SU-DHL-6 (cell line): ENCODE measurements at regions not wholly inside any gene's neighbourhood (a gene's known extent, or its start where the extent isn't known, plus 50 kb on each side); places are given as distances from the start of the nearest gene placed in this dataset.

Experiments
- H2AFZ ChIP-seq: fragments of 200-600 bp; sonication (generic); 2 replicates; pipeline ENCODE4 v1.6.1; 2014; ENCODE audit warnings: low read depth, mild to moderate bottlenecking, moderate library complexity, mixed read lengths, antibody characterized with exemption, low read length; ENCODE audit not compliant: severe bottlenecking
- H3F3A ChIP-seq: fragments of 200-600 bp; shearing (Covaris generic); 2 replicates; pipeline ENCODE4 v1.6.0; 2016; ENCODE audit warnings: antibody characterized with exemption, mild to moderate bottlenecking; ENCODE audit not compliant: insufficient read depth
- H3K27ac ChIP-seq: fragments of 200-600 bp; sonication (generic); 2 replicates; pipeline ENCODE4 v1.5.1; 2016; ENCODE audit warnings: low read depth, mild to moderate bottlenecking, low read length, moderate library complexity, mixed read lengths
- H3K27me3 ChIP-seq: fragments of 200-600 bp; sonication (generic), shearing (Covaris generic); 2 replicates; pipeline ENCODE4 v1.6.0; 2014; ENCODE audit warnings: mild to moderate bottlenecking, low read length
- H3K36me3 ChIP-seq: fragments of 200-600 bp; sonication (generic); 2 replicates; pipeline ENCODE4 v1.6.1; 2014; ENCODE audit warnings: mild to moderate bottlenecking, low read length, mixed read lengths
- H3K4me2 ChIP-seq: fragments of 300-600, 200-600 bp; shearing (Covaris generic), sonication (generic); 2 replicates; pipeline ENCODE4 v1.6.0; 2014; ENCODE audit warnings: low read length, low read depth, mild to moderate bottlenecking; ENCODE audit not compliant: poor library complexity, severe bottlenecking
- H3K4me3 ChIP-seq: fragments of 200-600 bp; sonication (generic); 2 replicates; pipeline ENCODE4 v1.5.1; 2014; ENCODE audit warnings: antibody characterized with exemption, low read length, mild to moderate bottlenecking, mixed read lengths; ENCODE audit not compliant: insufficient read depth, poor library complexity, severe bottlenecking
- H3K79me2 ChIP-seq: fragments of 200-600 bp; sonication (generic); 2 replicates; pipeline ENCODE4 v1.6.1; 2014; ENCODE audit warnings: mild to moderate bottlenecking, low read length, moderate library complexity; ENCODE audit not compliant: insufficient read depth
- H3K9ac ChIP-seq: fragments of 200-600 bp; sonication (generic); 2 replicates; pipeline ENCODE4 v1.7.0; 2014; ENCODE audit warnings: mild to moderate bottlenecking, low read length
- H3K9me2 ChIP-seq: fragments of 200-600 bp; sonication (generic); replicated peaks from 2 replicates; pipeline ENCODE4 v1.6.1; 2014; ENCODE audit warnings: low read length; ENCODE audit not compliant: insufficient read depth
- H3K9me3 ChIP-seq: fragments of 200-600 bp; sonication (generic); 2 replicates; pipeline ENCODE4 v1.6.1; 2014; ENCODE audit warnings: low read length, mixed read lengths; ENCODE audit not compliant: insufficient read depth
- H4K20me1 ChIP-seq: fragments of 200-600 bp; sonication (generic); 2 replicates; pipeline ENCODE4 v1.6.1; 2014; ENCODE audit warnings: low read depth, mild to moderate bottlenecking, antibody characterized with exemption, low read length, moderate library complexity, mixed read lengths
- CTCF ChIP-seq: fragments of 200-600 bp; sonication (generic); IDR thresholded peaks from one replicate; pipeline ENCODE4 v1.5.1; 2017; ENCODE audit warnings: antibody characterized with exemption, mild to moderate bottlenecking, low read length, moderate library complexity; ENCODE audit not compliant: insufficient read depth, poor library complexity, severe bottlenecking
- EZH2phosphoT487 ChIP-seq: fragments of 200-600 bp; sonication (generic), shearing (Covaris generic); conservative IDR thresholded peaks from 2 replicates; pipeline ENCODE4 v1.6.1; 2018; ENCODE audit warnings: mild to moderate bottlenecking, antibody characterized with exemption, low read length, moderate library complexity, mixed read lengths

GRCh38 chr19:13639342-13639929, 124.9 kb upstream of the MRI1 start:
- Histone ChIP-seq H2AFZ (no peak overlapping the region), H3K9me2 (no peaks in the 10 kb centered on the region), H3K4me2 (no peak overlapping the region), H3K36me3 (no peaks in the 10 kb centered on the region), H3K9me3 (no peaks in the 10 kb centered on the region), H4K20me1 (no peaks in the 10 kb centered on the region), H3K79me2 (no peaks in the 10 kb centered on the region), H3K27me3 (no peaks in the 10 kb centered on the region), H3K9ac (no peak overlapping the region), H3K27ac (no peak overlapping the region), H3K4me3 (no peak overlapping the region), H3F3A (no peaks in the 10 kb centered on the region)
- TF ChIP-seq EZH2phosphoT487 (no peak), CTCF (no peak)

GRCh38 chr19:13637664-13638063, 126.7 kb upstream of the MRI1 start:
- H3K79me2 ChIP-seq: no peaks in the 10 kb centered on the region
- no peak overlapping the region for H2AFZ ChIP-seq
- H4K20me1 ChIP-seq: no peaks in the 10 kb centered on the region
- no peak overlapping the region for H3K4me3 ChIP-seq
- H3K27ac ChIP-seq: no peak overlapping the region
- TF ChIP-seq CTCF: no peak
- no peak for TF ChIP-seq EZH2phosphoT487
- H3K4me2 ChIP-seq: no peak overlapping the region
- H3K9ac ChIP-seq: no peak overlapping the region
- no peaks in the 10 kb centered on the region for H3K9me2 ChIP-seq
- H3K36me3 ChIP-seq: no peaks in the 10 kb centered on the region
- no peaks in the 10 kb centered on the region for H3F3A ChIP-seq
- H3K9me3 ChIP-seq: no peaks in the 10 kb centered on the region
- no peaks in the 10 kb centered on the region for H3K27me3 ChIP-seq

GRCh38 chr19:13634658-13635057, 128.4 kb upstream of the CACNA1A start:
- H3K4me2 ChIP-seq: no peak overlapping the region
- H3K9me3 ChIP-seq: no peaks in the 10 kb centered on the region
- no peaks in the 10 kb centered on the region for H4K20me1 ChIP-seq
- no peak overlapping the region for H2AFZ ChIP-seq
- no peaks in the 10 kb centered on the region for H3K79me2 ChIP-seq
- no peak for TF ChIP-seq EZH2phosphoT487
- TF ChIP-seq CTCF: no peak
- no peak overlapping the region for H3K4me3 ChIP-seq
- H3K9ac ChIP-seq: no peak overlapping the region
- H3K9me2 ChIP-seq: no peaks in the 10 kb centered on the region
- no peak overlapping the region for H3K27ac ChIP-seq
- H3K27me3 ChIP-seq: no peaks in the 10 kb centered on the region
- H3F3A ChIP-seq: no peaks in the 10 kb centered on the region
- no peaks in the 10 kb centered on the region for H3K36me3 ChIP-seq

- H4K20me1 ChIP-seq: no peaks in the 10 kb centered on the region
- H3F3A ChIP-seq: no peaks in the 10 kb centered on the region
- TF ChIP-seq EZH2phosphoT487 (no peak), CTCF (no peak)
- no peaks in the 10 kb centered on the region for H3K9me3 ChIP-seq
- H3K9me2 ChIP-seq: no peaks in the 10 kb centered on the region
- no peak overlapping the region for H3K4me3 ChIP-seq
- H3K27ac ChIP-seq: no peak overlapping the region
- no peak overlapping the region for H3K4me2 ChIP-seq
- no peak overlapping the region for H3K9ac ChIP-seq
- H2AFZ ChIP-seq: no peak overlapping the region
- H3K79me2 ChIP-seq: no peaks in the 10 kb centered on the region
- no peaks in the 10 kb centered on the region for H3K27me3 ChIP-seq
- no peaks in the 10 kb centered on the region for H3K36me3 ChIP-seq
These were observed 127.2 kb upstream of the CACNA1A start for GRCh38 chr19:13633522-13633922.
